ENCODE measurements at regions not wholly inside any gene's neighbourhood (a gene's known extent, or its start where the extent isn't known, plus 50 kb on each side); places are given as distances from the start of the nearest gene placed in this dataset.

DNA sequence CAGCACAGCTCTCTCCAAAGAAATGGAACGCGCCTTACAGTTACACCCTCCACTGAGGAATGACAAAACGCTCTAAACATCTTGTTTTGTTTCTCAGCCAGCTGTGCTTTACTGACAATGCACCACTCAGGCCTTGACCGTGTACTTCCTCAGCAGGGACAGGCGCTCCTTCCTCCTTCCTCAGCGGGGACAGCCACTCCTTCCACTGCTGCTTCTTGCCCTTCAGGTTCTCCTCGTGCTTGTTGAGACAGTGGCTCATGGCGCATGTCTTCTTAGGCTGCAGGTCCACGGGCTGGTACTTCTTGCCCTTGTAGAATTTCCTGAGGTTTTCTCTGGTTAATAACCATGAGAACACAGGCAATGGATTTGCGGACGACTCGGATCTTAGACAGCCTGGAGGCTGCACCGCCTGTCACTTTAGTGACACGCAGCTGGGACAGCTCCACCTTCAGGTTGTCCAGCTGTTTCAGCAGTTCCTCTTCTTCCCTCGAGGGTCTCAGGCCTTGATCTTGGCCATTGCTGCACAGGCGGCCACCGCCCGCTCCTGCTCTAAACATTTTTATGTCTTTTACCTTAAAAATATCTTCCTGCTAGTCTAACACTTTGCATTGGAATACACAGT, 613.8 kb downstream of the BRD1 start:
- Histone ChIP-seq H3K4me3 (no peak overlapping the region), H3K4me1 (no peaks in the 10 kb centered on the region), H3K4me2 (no peak overlapping the region), H3K27ac (no peak overlapping the region), H3K9ac (no peak overlapping the region), H3K27me3 (no peaks in the 10 kb centered on the region), H3K36me3 (no peaks in the 10 kb centered on the region), H3K9me3 (replicated peaks in 1 of 11) (peaks cover 0 to 9% (median 0%) of the 10 kb centered on the region in 11 experiments; a peak in 1 of 22 replicates), H4K20me1 (peaks cover 0 to 9% (median 0%) of the 10 kb centered on the region in 11 experiments; a peak in 2 of 22 replicates)
- TF ChIP-seq Cebpa-rat (IDR thresholded peaks at IDR 0.05), result no peak

- no peak for TF ChIP-seq Cebpa-rat (IDR thresholded peaks at IDR 0.05)
- Histone ChIP-seq H3K4me1 (no peaks in the 10 kb centered on the region), H3K4me2 (no peak overlapping the region), H3K9me3 (replicated peaks in 1 of 11) (no peaks in the 10 kb centered on the region), H3K27me3 (no peaks in the 10 kb centered on the region), H3K4me3 (no peak overlapping the region), H3K9ac (no peak overlapping the region), H3K27ac (no peak overlapping the region), H4K20me1 (peaks cover 0 to 20% (median 0%) of the 10 kb centered on the region in 11 experiments; a peak in 5 of 22 replicates), H3K36me3 (no peaks in the 10 kb centered on the region)
Observed at GRCh38 chr22:49212466-49212865, 615.2 kb downstream of the BRD1 start.

GRCh38 chr22:49212002-49212401, 615.7 kb downstream of the BRD1 start:
- Histone ChIP-seq H3K4me3 (no peak overlapping the region), H3K27me3 (no peaks in the 10 kb centered on the region; a peak in 1 of 22 replicates)
- TF ChIP-seq Cebpa-rat (IDR thresholded peaks at IDR 0.05), result no peak

GRCh38 chr22:49211176-49211575, 616.5 kb downstream of the BRD1 start:
- no peak overlapping the region for H3K4me3 ChIP-seq
- no peaks in the 10 kb centered on the region for H3K36me3 ChIP-seq
- TF ChIP-seq Cebpa-rat (IDR thresholded peaks at IDR 0.05), result no peak
- no peak overlapping the region for H3K27ac ChIP-seq
- H3K9ac ChIP-seq, result no peak overlapping the region
- H3K4me2 ChIP-seq, result no peak overlapping the region
- no peaks in the 10 kb centered on the region for H3K4me1 ChIP-seq
- no peaks in the 10 kb centered on the region; a peak in 1 of 22 replicates for H3K27me3 ChIP-seq
- H4K20me1 ChIP-seq, result peaks cover 0 to 20% (median 0%) of the 10 kb centered on the region in 11 experiments; a peak in 6 of 22 replicates
- no peaks in the 10 kb centered on the region for H3K9me3 ChIP-seq (replicated peaks in 1 of 11)

More at GRCh38 chr22:49212002-49212401, 615.7 kb downstream of the BRD1 start:
- H4K20me1 ChIP-seq, result peaks cover 0 to 20% (median 0%) of the 10 kb centered on the region in 11 experiments; a peak in 6 of 22 replicates
- no peak overlapping the region for H3K4me2 ChIP-seq
- no peaks in the 10 kb centered on the region for H3K4me1 ChIP-seq
- H3K9ac ChIP-seq, result no peak overlapping the region
- H3K36me3 ChIP-seq, result no peaks in the 10 kb centered on the region
- H3K27ac ChIP-seq, result no peak overlapping the region
- no peaks in the 10 kb centered on the region for H3K9me3 ChIP-seq (replicated peaks in 1 of 11)

DNA sequence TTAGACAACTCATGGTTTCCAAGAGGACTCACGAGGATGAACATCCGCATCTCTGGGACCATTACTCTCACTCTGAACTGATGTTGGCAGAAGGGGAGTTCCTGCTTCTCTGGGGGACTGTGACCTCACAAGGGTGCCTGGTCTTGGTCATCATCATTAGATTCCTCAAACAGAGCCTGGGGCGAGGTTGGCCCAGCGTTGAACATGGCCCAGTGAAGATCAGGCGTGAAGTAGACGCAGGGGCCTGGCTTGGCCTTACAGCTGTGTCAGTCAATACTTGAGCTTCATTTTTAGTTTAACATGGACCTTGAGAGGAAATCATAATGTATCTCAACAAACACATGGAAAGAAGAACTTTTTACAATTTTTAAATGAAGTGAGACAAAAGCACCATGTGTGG, 617.1 kb downstream of the BRD1 start:
- H3K4me2 ChIP-seq, result no peak overlapping the region
- TF ChIP-seq Cebpa-rat (IDR thresholded peaks at IDR 0.05), result no peak
- H3K9me3 ChIP-seq (replicated peaks in 1 of 11), result no peaks in the 10 kb centered on the region

DNA sequence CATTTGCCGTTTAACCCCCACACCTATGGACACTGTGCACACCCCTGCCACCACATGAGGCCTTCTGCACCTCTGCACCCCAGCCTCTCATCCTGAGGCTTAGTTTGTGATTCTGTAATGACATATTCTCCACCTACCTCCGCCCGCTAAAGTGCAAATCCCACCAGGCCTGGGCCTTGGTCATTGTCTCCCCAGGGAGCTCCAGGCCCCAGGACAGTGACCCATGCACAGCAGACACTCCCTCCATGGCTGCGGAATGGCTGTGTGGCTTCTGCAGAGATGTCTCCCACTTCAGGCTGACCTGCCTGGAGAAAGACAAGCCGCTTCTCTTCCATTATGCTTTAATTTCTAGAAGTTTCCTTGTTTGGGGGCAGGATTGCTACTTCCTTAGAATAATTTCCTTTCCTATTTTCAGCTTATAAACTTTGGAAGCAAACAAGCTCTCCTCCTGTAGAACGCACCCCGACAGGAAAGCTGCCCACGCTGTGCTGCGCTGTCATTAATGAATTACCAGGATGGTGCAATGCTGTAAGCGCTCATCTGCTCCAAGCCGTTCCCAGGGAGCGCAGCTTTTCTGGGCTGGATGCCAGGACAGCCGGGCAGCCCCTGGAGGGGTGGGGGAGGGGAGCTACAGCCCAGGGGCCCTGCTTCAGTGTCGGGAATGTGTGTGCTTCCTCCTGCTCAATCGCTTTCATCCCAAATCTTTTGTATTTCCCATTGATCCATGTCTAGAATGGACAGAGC, 618.0 kb downstream of the BRD1 start:
- Histone ChIP-seq H3K36me3 (no peaks in the 10 kb centered on the region), H3K9ac (no peak overlapping the region), H3K9me3 (replicated peaks in 1 of 11) (no peaks in the 10 kb centered on the region), H3K4me1 (no peaks in the 10 kb centered on the region), H3K27me3 (no peaks in the 10 kb centered on the region; a peak in 1 of 22 replicates), H3K4me2 (no peak overlapping the region), H4K20me1 (peaks cover 0 to 20% (median 0%) of the 10 kb centered on the region in 11 experiments; a peak in 6 of 22 replicates), H3K27ac (no peak overlapping the region), H3K4me3 (no peak overlapping the region)
- no peak for TF ChIP-seq Cebpa-rat (IDR thresholded peaks at IDR 0.05)

More for the DNA sequence above, 617.1 kb downstream of the BRD1 start:
- Histone ChIP-seq H3K4me1 (no peaks in the 10 kb centered on the region), H4K20me1 (peaks cover 0 to 20% (median 0%) of the 10 kb centered on the region in 11 experiments; a peak in 6 of 22 replicates), H3K27me3 (no peaks in the 10 kb centered on the region; a peak in 1 of 22 replicates), H3K9ac (no peak overlapping the region), H3K27ac (no peak overlapping the region), H3K4me3 (no peak overlapping the region), H3K36me3 (no peaks in the 10 kb centered on the region)

DNA sequence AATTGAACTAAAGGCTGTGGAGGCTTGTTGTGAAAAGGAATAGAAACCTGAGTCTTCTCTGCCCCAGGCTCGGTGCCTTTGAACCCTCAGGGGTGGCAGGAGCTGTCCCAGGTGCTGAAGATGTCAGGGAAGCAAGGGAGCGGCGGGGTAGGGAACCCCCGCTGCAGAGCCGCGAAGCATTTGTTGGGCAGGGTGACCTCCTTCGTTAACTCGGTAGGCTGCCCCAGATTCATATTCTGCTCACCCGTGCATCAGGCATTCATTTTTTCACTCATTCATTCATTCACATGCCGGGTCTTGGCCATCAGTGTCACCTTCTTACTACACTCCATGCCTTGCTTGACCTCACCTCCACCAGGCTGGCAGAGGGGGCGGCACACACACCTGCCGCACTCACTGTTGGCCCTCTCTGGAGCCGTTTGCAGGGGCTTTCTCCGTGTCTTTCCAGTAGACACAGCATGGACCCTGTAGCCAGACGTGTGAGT, 618.9 kb downstream of the BRD1 start:
- H3K9me3 ChIP-seq (replicated peaks in 1 of 11), result no peaks in the 10 kb centered on the region
- H4K20me1 ChIP-seq, result peaks cover 0 to 20% (median 0%) of the 10 kb centered on the region in 11 experiments; a peak in 6 of 22 replicates
- no peak overlapping the region for H3K4me2 ChIP-seq
- H3K9ac ChIP-seq, result no peak overlapping the region
- no peaks in the 10 kb centered on the region; a peak in 2 of 22 replicates for H3K27me3 ChIP-seq
- H3K36me3 ChIP-seq, result no peaks in the 10 kb centered on the region
- no peak overlapping the region for H3K4me3 ChIP-seq
- H3K4me1 ChIP-seq, result no peaks in the 10 kb centered on the region
- no peak for TF ChIP-seq Cebpa-rat (IDR thresholded peaks at IDR 0.05)
- no peak overlapping the region for H3K27ac ChIP-seq

- no peak overlapping the region for H3K27ac ChIP-seq
- no peak overlapping the region for H3K9ac ChIP-seq
- H3K9me3 ChIP-seq (replicated peaks in 1 of 11), result no peaks in the 10 kb centered on the region
- H3K4me2 ChIP-seq, result no peak overlapping the region
- TF ChIP-seq Cebpa-rat (IDR thresholded peaks at IDR 0.05), result no peak
- no peaks in the 10 kb centered on the region for H3K4me1 ChIP-seq
- no peak overlapping the region for H3K4me3 ChIP-seq
- H3K36me3 ChIP-seq, result no peaks in the 10 kb centered on the region
- no peaks in the 10 kb centered on the region; a peak in 3 of 22 replicates for H3K27me3 ChIP-seq
- peaks cover 0 to 20% (median 0%) of the 10 kb centered on the region in 11 experiments; a peak in 6 of 22 replicates for H4K20me1 ChIP-seq
Observed at GRCh38 chr22:49208004-49208402, 619.7 kb downstream of the BRD1 start.
